ENCODE measurements at regions not wholly inside any gene's neighbourhood (a gene's known extent, or its start where the extent isn't known, plus 50 kb on each side); places are given as distances from the start of the nearest gene placed in this dataset.
"Not testable (repeated sequence)": the region's sequence is repeated elsewhere in the genome, so short reads cannot be mapped to it uniquely, and the experiment has no call there.

DNA sequence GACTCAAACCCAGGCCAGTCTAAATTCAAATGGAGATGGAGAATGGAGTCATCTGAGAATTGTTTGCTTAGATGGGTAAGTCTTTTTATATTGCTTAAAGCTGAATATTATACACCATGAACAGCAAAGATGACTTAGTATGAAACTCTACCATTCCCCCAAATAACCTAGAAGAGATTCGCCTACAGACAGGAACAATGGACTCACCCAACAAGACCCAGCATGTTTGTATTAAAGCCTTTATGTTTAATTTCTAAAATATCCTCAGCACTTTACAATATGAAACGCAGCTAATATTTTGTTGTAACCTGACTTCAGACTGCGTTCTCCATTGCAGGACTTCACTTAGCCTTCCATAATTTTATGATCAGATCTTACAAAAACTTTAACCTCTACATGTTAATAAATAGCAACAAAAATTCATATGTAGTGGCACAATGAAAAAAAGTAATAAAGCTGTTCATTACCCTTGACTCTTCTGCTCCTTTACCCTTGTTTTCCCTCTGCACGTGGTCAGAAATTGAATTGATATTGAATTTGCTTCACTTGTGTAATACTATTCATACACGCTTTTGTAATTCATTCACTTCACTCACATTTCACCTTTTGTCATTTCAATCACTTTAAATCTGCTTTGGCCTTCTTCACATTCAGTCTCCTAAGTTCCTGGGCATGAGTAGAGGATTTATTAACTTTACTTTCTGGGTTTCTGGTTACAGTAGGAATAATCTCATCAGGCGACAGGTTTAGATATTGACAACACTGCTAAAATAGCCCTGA, 177.3 kb upstream of the PTBP2 start:
- no peak for DNase-seq

DNA sequence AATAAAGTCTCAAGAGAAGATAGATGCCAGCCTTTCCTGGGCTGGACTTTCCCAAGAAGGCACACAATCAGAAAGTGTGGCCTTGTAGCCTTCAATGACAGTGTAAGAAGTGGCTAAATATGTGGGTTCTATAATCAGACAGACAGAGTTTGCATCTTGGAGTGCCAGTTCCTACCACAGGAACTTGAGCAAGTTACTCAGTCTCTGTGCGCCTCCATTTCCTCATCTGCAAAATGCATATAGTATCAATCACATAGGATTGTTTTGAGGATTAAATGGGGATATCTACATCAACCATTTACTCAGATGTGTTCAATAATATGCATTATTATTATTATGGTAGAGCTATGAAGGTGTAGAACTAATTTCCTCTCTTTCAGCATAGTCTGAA, 176.8 kb upstream of the PTBP2 start:
- DNase-seq, result no peak

DNA sequence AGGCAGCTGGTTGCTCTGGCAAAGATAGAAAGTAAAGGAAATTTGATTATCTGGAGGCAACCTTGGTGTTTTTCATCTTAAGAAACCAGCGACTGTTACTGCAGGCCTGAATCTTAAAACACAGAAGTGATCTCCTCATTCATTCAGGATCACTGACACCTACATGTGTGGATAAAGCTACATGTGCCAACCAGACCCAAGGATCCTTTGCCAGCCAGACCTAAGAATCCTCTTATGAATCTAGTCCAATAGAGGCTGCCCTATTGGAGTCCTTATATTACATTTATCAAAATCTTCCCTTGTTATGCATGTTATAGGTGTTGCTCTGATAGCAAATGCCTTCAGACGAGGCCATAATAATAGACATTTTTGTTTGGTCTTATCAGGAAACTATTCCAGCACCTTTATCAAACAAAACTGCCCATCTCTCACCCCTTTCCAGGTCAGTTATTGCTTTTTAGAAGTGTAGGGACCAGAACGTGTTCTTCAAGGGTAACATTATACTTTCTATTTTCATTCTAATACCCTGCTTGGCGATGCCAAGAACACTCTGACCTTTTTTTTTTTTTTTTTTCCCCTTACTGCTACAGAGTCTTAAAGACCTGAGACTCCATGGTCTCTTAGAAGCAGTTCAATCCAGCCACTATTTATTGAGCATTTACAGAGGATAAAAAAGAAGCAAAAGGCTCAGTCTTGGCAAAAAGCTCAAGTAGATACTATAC, 175.5 kb upstream of the PTBP2 start:
- no peak for DNase-seq

DNA sequence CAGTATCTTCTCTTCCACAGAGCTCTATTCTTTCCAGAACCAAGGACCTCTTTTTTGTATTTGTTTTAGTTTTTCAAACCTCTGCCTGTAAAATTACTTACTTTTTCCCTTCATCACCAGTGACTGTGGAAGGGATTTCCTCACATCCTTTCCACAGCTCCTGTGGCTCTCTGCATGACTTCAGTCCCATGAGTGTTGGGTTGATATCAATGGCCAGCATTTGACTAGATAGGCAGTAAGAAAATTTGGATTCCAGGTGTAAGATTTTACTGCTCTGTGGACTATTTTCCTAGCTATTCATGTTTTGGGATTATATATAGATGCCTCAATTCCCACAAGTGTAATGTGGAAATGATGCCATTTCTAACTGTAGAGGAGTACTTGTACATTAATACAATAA, 171.5 kb upstream of the PTBP2 start:
- peak in 1 of 3 donors; percentile 58 for DNase-seq

DNA sequence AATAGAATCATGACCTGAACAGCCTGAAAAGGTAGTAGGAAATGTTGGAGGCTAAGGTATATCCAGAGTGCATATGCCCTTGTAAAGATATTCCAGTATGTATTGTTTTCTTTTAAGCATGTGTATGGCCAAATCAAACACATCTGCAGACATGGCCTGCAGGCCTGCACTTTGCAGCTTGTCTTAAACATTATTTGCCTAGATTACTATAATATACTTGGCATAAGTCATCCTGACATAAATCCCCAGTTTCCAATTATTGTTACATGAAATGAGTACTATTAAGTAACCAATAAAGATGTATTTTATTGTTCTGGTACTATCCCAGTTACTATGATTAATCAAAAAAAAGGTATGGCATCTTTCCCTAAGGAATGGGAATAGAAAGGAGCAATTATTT, 169.1 kb upstream of the PTBP2 start:
- peak in 1 of 3 donors; percentile 46 for DNase-seq

DNA sequence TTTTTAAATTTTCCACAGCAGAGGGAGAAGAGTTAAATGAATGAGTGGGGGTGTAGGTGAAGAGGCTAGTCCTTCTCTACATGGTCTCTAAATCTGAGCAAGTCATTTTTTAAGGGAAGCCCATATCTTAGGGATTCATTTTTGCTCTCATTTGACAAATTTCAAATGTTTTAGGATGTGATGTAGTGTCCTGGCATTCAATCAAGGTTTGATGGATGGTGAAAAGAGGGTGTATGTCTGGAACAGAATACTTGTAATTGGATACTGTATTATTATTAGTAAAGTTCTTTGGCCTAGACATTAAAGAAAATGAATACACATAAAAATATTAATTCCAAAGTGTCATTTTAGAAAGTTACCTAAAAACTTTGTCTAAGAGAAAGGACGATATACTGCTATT, 167.8 kb upstream of the PTBP2 start:
- no peak for DNase-seq

DNA sequence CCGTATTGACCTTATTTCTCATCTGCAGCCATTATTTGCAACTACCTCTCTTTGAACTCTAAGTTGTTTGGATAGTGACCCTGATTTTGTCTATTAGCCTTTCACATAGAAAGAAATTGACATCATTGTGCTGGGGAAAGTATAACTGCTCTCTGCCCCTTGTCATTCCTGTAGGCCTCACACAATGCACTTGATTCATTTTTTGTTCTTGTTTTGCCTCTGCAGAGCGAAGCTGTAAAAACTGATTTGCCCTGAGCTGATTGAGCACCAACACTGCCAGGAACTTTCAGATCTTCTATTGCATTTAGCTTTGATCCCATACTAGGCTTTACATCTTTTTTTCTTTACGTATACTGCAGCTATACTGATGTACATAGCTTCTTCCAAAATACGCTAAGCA, 167.2 kb upstream of the PTBP2 start:
- DNase-seq, result no peak

DNA sequence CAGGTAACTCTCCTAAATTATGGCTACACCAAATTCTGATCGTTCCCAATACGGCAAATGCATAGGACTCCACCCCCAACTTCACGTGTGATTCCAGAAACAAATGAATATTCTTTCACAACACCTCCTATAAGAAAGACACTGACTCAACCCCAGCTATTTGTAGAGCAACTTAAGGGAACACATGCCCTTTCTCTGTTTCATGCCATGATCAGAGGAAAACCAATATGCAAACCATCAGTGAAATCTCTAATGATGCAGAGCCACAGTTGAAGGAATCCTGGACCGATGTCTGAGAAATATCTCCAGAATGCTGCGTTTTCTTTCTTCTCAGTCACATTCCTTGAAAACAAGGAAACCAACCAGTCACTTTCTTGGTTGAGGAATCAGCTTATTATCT, 164.2 kb upstream of the PTBP2 start:
- DNase-seq, result no peak

DNA sequence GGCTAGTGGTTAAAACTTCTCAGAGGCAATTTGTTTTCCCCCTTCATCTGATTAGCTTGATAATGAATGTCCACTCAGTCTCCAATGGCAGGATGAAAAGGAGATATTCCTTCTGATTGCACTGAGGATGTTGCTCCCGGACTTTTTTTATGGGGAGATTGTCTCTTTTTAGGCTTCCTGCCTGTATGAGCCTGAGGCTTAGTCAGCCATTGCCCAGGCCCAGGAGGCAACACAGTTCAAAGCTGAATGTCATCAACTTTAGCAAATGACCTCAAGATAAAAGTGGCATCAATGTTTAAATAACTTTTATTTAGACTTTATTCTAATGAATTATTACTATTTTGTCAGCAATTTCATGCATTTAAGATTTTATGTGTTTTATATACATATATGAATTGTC, 162.9 kb upstream of the PTBP2 start:
- DNase-seq, result no peak

DNA sequence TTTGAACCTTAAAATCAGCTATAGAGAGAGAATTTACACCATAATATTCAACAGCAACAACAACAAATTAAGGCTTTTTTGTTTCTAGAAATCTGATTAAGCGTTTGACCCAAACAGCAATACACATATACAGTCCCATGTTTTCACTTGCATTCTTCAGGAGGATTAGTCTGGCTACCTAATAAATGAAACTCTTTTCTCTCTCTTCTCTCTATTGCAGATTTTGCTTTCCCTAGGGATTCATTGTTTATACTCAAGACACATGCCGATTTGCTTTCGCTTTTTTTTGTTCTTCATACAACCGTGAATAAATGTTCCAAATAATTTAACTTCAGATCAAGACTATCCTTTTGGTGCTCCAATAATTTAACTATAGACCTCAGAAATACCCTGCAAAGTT, 162.4 kb upstream of the PTBP2 start:
- DNase-seq, result no peak

DNA sequence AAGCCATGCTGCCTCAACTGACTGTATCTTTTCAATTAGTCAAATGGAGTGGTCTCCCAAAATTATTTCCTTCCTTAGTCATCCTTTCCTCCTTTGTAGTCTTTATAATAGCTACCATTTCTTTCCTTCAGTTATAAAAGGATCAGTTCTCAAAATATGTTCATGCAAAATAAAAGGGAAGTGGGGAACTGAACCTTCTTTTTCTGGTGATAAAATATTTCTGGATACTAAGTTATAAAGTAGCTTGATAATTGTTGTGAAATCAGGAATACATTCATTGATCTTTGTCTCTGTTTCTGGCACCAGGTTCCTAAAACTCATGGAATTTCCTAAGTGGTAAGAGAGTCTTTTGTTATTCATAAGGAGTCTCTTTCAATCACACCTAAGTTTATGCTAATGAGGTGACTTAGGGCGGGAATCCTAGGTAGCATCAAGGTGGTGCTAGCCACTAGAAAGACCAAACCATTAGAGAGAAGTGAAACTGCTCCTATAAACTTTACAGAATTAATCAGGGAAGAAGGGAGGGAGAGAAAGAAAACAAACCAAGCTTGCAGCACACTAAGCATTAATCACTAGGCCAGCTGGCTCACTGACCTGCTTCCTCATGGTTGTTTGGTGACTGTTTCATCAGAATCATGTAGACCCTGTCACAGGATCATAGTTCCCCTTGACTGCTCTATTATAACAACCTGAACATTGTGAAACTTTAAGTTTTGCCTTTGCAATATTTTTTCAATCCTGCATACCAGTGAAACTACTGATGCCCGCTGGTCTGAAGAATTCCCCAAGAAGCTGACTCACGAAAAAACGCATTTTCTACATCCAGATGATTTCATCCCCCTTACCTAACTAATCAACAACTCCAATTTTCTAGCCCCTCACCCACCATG, 161.6 kb upstream of the PTBP2 start:
- DNase-seq, result peak in 1 of 3 donors; percentile 89

DNA sequence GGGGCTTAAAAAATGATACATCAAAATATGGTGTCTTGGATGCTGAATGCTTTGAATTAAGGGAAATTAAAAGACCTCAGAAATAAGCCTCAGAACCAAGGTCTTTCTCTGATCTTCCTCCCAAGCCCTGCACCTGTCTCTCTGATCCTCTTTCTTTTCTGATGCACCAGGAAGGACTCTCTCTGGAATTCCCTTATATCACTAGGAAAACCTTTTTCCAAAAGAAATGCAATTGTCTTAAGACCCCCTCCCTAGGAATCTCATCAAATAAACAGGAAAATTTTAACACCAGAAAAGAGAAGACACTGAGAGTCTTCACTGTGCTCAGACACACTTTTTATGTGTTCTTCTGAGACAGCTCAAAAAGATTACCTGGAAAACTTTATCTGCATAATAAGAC, 159.5 kb upstream of the PTBP2 start:
- DNase-seq, result no peak

DNA sequence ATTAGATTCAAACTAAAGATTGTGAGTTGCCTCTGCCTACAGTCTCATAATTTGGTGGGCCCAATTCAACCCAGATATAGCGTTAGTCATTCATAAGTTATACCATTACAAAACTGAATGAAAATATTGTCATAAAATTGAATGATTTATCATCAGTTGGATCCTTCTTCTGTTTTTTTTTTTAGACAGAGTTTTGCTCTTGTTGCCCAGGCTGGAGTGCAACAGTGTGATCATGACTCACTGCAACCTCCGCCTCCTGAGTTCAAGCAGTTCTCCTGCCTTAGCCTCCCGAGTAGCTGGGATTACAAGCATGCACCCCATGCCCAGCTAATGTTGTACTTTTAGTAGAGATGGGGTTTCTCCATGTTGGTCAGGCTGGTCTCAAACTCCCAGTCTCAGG, 157.2 kb upstream of the PTBP2 start:
- DNase-seq, result not testable (repeated sequence)

DNA sequence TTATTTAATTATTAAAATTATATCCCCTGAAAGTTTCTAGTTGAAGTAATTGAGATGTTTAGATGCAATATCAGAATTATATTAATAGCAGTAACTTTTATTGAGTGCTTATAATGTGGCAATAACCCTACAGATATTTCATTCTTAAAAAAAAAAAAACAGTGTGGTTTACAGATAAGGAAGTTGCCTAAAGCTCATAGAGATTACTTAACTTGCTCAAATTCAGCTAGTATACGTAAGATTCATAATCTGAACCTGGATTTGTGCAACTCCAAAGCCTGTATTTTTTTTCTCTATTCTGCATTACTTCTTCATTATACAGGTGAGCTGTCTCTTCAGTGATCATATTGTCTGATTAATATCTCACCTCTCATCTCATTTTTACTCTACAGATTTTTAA, 156.0 kb upstream of the PTBP2 start:
- no peak for DNase-seq

DNA sequence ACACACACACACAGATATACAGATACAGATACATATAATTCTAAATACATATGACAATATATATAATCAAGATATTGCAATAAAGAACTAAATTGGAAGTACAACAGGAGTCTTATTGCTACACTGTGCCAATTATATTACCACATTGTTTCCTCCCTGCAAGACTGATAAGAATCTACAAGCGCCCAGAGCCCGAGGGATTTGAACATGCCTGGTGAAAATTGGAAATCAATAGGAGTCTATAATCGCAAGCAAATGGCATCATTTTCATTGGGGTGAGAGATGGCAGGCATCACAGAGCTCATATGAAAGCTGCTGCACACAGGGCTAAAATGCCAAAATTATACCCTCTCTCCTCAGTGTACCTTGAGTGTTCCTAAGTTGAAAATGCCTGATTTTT, 152.9 kb upstream of the PTBP2 start:
- no peak for DNase-seq

DNA sequence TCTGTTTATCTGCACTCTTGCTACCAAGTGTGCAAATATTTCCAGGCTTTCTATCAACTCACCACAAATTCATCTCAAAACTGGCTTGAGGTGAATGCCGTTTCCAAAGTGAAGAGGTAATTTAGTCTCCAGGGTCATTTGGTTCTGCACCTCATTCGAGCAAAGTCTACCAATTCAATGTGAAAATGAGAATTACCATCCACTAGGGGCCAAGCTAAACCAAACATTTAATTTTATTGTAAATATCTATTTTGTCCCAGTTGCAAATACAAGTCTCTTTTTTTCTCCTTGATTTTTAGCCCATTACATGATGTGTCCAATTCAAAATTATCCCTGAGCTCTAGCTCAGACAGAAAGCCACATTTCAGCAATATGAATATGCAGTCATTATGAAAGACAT, 152.3 kb upstream of the PTBP2 start:
- DNase-seq, result no peak

DNA sequence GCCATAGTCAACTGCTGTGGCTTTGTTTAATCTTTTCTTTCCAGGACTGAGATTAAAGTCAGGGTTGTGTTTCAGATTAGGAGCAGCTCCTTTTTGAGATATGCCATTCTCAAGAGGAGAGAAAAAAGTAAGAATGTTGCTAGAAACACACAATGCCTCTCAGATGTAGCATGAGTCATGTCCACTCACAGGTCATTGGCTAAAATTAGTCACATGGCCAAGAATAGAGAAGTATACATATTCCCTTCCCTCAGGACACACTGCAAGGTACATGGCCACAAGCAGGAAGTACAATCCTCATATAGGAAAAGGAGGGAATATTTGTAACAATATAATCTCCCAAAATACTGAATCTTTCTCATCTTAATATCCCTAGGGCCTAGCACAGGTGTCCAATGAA, 141.9 kb upstream of the PTBP2 start:
- no peak for DNase-seq

DNA sequence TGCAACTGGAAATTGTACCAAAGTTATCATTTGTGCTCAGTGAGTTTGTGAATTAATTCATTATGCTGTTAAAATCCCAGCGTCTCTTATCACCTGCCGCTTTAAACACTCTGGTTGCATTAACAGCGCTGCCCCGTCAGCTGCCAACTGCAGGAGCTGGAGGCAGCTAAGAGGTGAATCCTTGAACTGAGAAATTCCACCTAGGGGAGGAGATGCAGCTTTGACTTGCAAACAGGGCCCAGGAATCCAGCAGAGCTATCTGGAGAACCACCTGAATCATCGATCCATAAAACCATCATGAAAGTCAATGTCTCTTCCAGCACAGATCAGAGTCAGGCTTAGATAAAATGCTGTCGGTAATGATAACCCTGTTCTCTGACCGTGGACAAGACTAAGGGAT, 140.7 kb upstream of the PTBP2 start:
- no peak for DNase-seq

DNA sequence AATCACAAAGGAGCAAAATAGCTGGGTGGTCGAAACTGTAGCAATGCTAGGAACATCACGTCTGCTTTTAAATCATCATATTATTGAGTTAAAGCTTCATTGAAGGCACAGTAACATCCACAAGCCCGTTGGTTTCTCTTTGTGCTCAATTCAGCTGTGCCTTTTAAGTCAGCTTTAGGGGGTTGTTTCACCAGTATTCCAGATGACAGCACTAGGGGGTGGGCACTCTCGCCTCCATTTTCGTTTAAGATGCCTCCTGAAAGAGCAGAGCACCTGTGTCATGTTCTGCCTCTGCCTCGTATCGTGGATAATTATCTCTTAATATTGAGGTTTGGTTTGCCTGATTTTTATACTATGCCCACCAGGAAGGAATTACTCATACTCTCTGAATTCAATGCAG, 139.8 kb upstream of the PTBP2 start:
- no peak for DNase-seq

DNA sequence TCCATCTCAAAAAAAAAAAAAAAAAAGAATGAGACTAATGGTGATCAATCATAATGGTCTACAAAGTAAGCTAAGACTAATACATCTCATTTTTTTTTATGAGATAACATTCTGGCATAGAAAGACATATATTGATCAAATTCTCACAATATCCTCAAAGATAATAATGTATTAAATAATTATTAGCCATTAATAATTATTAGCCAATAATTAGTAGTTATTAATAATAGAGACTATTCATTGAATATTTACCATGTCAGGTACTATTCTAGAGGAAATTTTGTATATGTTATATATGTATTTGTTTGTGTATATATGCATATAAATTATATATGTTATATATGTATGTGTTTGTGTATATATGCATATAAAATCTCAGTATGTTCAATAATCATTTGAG, 137.7 kb upstream of the PTBP2 start:
- DNase-seq, result no peak

DNA sequence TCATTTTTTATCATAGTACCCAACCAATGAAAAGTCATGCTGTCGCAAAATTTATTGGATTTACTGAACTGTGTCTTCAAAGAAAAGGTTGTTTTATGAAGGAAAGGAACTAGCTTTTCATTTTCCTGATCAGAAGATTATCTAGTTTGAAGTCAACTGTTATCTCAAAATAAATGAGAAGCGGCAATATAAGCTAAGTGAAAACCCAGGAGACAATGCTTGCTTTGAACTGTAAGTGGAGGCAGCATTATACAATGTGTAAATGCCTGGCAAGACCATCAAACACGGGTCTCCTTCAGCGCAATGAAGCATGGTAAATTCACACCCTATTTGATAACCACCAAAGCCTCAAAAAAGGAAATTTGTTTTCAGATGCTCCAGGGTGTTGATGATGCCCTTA, 134.4 kb upstream of the PTBP2 start:
- no peak for DNase-seq

DNA sequence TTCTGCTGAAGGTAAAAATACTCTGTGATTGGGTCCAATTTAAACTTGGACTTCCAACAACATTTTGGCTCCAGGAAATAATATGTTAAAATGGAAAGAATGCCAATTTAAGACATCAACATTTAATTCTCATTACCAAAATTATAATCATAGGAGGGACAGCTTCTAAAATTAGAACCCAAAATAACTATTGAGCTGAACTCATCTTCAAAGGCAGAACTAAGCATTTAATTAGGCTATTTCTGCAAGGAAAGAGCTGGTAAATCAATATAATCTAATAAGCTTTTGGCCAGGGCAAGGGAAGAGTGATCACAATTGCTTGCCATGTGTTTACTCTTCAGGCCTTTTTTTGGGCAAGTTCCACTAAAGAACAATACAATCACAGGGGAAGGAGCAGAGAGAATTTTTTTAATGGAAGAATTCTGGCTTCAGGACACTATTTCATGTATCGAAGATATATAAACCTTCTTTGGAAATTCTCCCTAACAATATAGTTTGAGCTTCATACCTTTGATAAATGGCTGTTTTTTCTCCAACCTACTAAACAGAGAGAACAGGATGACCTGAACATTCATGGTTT, 133.1 kb upstream of the PTBP2 start:
- peak; percentile 22 to 72 (median 30) for DNase-seq
